Prostate gland (tissue), 2 donors: ENCODE measurements at regions not wholly inside any gene's neighbourhood (a gene's known extent, or its start where the extent isn't known, plus 50 kb on each side); places are given as distances from the start of the nearest gene placed in this dataset.

Experiments used
- DNase-seq: peaks from one replicate; pipeline ENCODE4 v3.0.0-alpha.2; 2019; ENCODE audit warnings: low spot score
- H3K27ac ChIP-seq, 2 donors: fragments of 200-600 bp; sonication (generic); 2 replicates each; pipeline ENCODE4 v1.5.1; 2017 to 2019
- H3K27me3 ChIP-seq: fragments of 200-600 bp; sonication (generic); replicated peaks from 2 replicates; pipeline ENCODE4 v1.5.1; 2019; ENCODE audit not compliant: insufficient read depth
- H3K36me3 ChIP-seq, 2 donors: fragments of 200-600 bp; sonication (generic); 1 replicate in 1 of 2; 2 replicates in 1 of 2; pipeline versions ENCODE4 v1.5.1 to v1.8.1; 2017 to 2019
- H3K4me1 ChIP-seq: fragments of 200-600 bp; sonication (generic); replicated peaks from 2 replicates; pipeline ENCODE4 v1.5.1; 2019
- H3K4me3 ChIP-seq, 2 donors: fragments of 200-600 bp; sonication (generic); 2 replicates each; pipeline ENCODE4 v1.5.1; 2017 to 2019
- H3K9me3 ChIP-seq: fragments of 200-600 bp; sonication (generic); 2 replicates; pipeline ENCODE4 v1.5.1; 2017
- POLR2A ChIP-seq: fragments of 450-650 bp; IDR thresholded peaks from one replicate; pipeline ENCODE4 v1.6.1; 2016; ENCODE audit warnings: antibody characterized with exemption, mild to moderate bottlenecking
- POLR2AphosphoS5 ChIP-seq: sonication (generic); formaldehyde crosslinking; IDR thresholded peaks from one replicate; pipeline ENCODE4 v1.6.1; 2017; ENCODE audit warnings: antibody characterized with exemption
- WGBS: methylation state at CpG from one replicate; pipeline ENCODE4 v1.1.5; 2018; 5-methylcytosine and 5-hydroxymethylcytosine counted together
- intact Hi-C: fragments of 100-400 bp; cut with DNase I; formaldehyde crosslinking; loops from one replicate; pipeline ENCODE4 v1.14.2; 2022
- TF ChIP-seq, protein P1 (sequence below), 4 experiments: fragments of 200-600 bp in 2 of 4; fragments of 450-650 bp in 2 of 4; sonication (generic) in 2 of 4; IDR thresholded peaks; 1 replicate in 3 of 4; 2 replicates in 1 of 4; pipeline ENCODE4 v1.5.1; 2016 to 2019; ENCODE audit warnings: antibody characterized with exemption in 4 of 4, mild to moderate bottlenecking in 2 of 4, moderate library complexity in 2 of 4

DNA sequence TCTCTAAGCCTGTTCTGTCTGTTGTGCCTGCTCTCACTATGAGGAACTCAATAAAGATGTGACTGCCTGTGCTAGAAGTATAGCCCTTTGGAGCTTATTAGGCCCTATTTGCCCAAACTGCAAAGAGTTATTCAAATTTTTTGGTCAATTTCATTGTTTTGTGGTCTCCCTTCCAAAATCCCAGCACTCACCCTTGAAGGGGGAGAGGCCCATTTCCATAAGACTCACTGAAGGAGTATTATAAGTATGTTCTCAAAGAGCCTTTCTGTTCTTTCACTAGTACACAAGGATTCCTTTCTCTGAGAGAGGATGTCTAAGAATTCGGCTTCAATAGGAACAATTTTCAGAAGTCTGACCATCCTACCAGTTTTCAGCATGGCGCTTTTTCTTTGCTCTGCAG lies 641.9 kb upstream of the REG3G start:
- intact Hi-C loops, result no loop called here

DNA sequence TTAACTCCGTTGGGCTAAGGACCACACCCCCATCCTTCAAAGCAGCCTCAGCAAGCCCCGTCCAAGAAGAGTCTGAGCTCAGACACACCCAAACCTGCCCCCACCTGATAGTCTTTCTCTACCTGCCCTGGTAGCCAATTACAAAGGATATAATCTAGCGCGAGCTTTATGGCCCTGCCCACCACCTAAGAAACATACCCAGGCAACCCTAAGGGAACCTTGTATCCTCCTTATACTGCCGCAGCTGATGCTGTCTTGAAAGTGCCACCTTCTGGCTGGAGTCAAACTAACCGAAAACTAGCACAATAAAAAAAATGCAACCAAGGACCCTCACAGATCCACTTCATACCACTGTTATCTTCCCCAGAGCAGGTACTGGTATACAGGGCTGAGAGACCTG lies 628.3 kb upstream of the REG3G start:
- WGBS, result 90% methylated on average over 6 of the region's 6 CpGs

More for the DNA sequence above, 641.9 kb upstream of the REG3G start:
- Histone ChIP-seq H3K4me3 (no peak overlapping the region), H3K4me1 (no peaks in the 10 kb centered on the region), H3K9me3 (no peaks in the 10 kb centered on the region), H3K27ac (no peak overlapping the region), H3K27me3 (no peaks in the 10 kb centered on the region), H3K36me3 (no peaks in the 10 kb centered on the region)
- DNase-seq, result no peak
- WGBS, result 48% methylated on average over 2 of the region's 2 CpGs
- TF ChIP-seq POLR2AphosphoS5, result no peak
- TF ChIP-seq POLR2A, result no peak
- TF ChIP-seq, protein P1, sequence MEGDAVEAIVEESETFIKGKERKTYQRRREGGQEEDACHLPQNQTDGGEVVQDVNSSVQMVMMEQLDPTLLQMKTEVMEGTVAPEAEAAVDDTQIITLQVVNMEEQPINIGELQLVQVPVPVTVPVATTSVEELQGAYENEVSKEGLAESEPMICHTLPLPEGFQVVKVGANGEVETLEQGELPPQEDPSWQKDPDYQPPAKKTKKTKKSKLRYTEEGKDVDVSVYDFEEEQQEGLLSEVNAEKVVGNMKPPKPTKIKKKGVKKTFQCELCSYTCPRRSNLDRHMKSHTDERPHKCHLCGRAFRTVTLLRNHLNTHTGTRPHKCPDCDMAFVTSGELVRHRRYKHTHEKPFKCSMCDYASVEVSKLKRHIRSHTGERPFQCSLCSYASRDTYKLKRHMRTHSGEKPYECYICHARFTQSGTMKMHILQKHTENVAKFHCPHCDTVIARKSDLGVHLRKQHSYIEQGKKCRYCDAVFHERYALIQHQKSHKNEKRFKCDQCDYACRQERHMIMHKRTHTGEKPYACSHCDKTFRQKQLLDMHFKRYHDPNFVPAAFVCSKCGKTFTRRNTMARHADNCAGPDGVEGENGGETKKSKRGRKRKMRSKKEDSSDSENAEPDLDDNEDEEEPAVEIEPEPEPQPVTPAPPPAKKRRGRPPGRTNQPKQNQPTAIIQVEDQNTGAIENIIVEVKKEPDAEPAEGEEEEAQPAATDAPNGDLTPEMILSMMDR (IDR thresholded peaks at IDR 0.05), result no peak

DNA sequence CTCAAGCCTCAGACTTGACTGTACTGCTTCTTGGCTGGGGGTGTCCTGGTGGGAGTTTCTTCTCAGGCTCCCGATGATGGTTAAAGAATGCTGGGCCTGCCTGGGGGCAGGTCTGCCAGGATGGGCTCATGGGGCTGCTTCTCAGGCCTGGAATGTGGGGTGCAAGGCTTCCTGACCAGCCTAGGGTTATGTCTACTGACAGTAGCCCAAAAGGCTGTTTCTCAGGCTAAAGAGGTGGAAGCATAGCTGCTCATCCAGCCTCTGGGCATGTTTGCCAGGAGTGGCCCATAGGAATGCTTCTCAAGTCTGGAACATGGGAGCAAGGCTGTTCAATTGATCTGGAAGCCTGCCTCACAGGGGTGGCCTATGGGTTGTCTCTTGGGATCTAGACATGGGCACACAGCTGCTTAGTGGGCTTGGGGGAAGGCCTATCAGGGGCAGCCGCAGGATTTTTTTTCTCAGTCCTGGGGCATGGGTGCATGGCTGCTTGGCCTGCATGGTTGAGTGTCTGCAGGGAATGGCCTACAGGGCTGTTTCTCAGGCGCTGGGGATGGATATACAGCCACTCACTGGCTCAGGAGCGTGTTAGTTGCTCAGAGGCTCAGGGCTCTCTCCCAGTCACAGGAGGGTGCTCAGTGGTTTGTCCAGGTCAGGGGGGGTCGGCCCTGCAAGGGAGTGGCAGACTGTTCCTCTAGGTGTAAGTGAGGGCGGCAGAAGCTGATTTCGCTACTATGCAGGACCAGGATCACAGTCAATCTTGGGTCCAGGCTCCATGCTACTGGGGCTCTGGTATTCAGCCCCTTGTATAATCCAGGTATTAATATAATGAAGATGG lies 617.3 kb upstream of the REG3G start:
- Histone ChIP-seq H3K4me1 (no peaks in the 10 kb centered on the region), H3K27ac (no peak overlapping the region), H3K9me3 (no peaks in the 10 kb centered on the region), H3K27me3 (no peaks in the 10 kb centered on the region), H3K36me3 (no peaks in the 10 kb centered on the region), H3K4me3 (no peak overlapping the region)
- intact Hi-C loops, result no loop called here
- 97% methylated on average over 7 of the region's 7 CpGs for WGBS
- TF ChIP-seq POLR2AphosphoS5, result no peak
- no peak for TF ChIP-seq POLR2A
- no peak for DNase-seq

More for the DNA sequence above, 628.3 kb upstream of the REG3G start:
- no peaks in the 10 kb centered on the region for H3K36me3 ChIP-seq
- H3K9me3 ChIP-seq, result no peaks in the 10 kb centered on the region
- TF ChIP-seq POLR2A (no peak), POLR2AphosphoS5 (no peak)
- TF ChIP-seq, protein P1 (IDR thresholded peaks at IDR 0.05), result no peak
- intact Hi-C loops, result no loop called here
- H3K4me1 ChIP-seq, result no peaks in the 10 kb centered on the region
- H3K27me3 ChIP-seq, result no peaks in the 10 kb centered on the region
- no peak for DNase-seq
- no peak overlapping the region for H3K27ac ChIP-seq
- H3K4me3 ChIP-seq, result no peak overlapping the region

DNA sequence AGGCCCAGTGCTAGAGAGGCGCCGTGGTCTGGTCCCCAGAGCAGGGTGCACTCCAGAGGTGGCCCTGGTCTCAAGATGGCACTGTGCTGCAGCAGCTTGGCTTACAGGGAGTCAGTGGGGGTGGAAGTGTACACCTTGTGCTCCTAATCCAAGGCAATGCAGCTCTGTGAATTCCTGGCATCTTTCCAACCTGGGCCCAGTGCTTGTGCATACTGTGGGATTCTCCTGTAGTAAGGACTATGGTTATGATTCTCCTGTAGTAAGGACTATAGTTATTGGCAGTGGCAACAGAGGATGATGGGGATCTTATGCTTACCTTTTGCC lies 616.7 kb upstream of the REG3G start:
- intact Hi-C loops, result no loop called here
- WGBS, result 95% methylated on average over 2 of the region's 2 CpGs
- Histone ChIP-seq H3K36me3 (no peaks in the 10 kb centered on the region), H3K9me3 (no peaks in the 10 kb centered on the region), H3K27ac (no peak overlapping the region), H3K27me3 (no peaks in the 10 kb centered on the region), H3K4me3 (no peak overlapping the region), H3K4me1 (no peaks in the 10 kb centered on the region)
- DNase-seq, result no peak
- TF ChIP-seq POLR2AphosphoS5 (no peak), POLR2A (no peak)
- TF ChIP-seq, protein P1 (IDR thresholded peaks at IDR 0.05), result no peak

DNA sequence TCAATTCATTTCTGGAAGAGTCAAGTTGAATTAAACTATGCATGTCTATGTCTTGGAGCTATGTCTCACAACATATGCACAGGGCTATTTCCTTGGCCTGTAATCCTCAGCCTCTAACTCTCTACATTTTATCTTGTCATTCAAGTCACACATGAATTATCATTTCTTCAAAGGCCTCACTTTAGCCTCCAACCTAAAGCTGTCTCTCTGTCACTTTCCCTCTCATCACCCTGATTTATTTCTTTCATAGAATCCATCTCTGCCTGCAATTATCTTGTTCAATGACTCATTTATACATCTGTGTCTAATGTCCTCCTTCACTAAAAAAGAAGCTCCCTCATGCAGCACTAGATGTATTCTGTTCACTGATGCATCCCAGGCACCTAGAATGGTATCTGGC lies 614.2 kb upstream of the REG3G start:
- no peak overlapping the region for H3K4me3 ChIP-seq
- no peak overlapping the region for H3K27ac ChIP-seq
- H3K36me3 ChIP-seq, result no peaks in the 10 kb centered on the region
- TF ChIP-seq, protein P1 (IDR thresholded peaks at IDR 0.05), result no peak
- no peaks in the 10 kb centered on the region for H3K9me3 ChIP-seq
- H3K27me3 ChIP-seq, result no peaks in the 10 kb centered on the region
- no peak for DNase-seq
- no peaks in the 10 kb centered on the region for H3K4me1 ChIP-seq
- intact Hi-C loops, result no loop called here
